ENCODE measurements at regions not wholly inside any gene's neighbourhood (a gene's known extent, or its start where the extent isn't known, plus 50 kb on each side); places are given as distances from the start of the nearest gene placed in this dataset.

GRCh38 chr9:13735181-13735580 is 455.7 kb upstream of the MPDZ start:
- DNase-seq (no peak), ATAC-seq (ENCODE audit: low read depth) (no peak)
- Mint-ChIP-seq H3K4me1 (no peaks in the 10 kb centered on the region), H3K9me3 (peaks cover 3% of the 10 kb centered on the region), H3K36me3 (ENCODE audit: low read depth) (no peaks in the 10 kb centered on the region), H3K27ac (no peak overlapping the region), H3K27me3 (no peaks in the 10 kb centered on the region), H3K4me3 (no peak overlapping the region)
- POLR2A ChIA-PET, result no interaction called here
- intact Hi-C loops (cut with micrococcal nuclease), result no loop called here
- TF ChIP-seq, protein P1, sequence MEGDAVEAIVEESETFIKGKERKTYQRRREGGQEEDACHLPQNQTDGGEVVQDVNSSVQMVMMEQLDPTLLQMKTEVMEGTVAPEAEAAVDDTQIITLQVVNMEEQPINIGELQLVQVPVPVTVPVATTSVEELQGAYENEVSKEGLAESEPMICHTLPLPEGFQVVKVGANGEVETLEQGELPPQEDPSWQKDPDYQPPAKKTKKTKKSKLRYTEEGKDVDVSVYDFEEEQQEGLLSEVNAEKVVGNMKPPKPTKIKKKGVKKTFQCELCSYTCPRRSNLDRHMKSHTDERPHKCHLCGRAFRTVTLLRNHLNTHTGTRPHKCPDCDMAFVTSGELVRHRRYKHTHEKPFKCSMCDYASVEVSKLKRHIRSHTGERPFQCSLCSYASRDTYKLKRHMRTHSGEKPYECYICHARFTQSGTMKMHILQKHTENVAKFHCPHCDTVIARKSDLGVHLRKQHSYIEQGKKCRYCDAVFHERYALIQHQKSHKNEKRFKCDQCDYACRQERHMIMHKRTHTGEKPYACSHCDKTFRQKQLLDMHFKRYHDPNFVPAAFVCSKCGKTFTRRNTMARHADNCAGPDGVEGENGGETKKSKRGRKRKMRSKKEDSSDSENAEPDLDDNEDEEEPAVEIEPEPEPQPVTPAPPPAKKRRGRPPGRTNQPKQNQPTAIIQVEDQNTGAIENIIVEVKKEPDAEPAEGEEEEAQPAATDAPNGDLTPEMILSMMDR (IDR thresholded peaks at IDR 0.05), result no peak
- CTCF ChIA-PET, result no interaction called here

- Mint-ChIP-seq H3K9me3 (peaks cover 3% of the 10 kb centered on the region), H3K27me3 (no peaks in the 10 kb centered on the region), H3K4me1 (no peaks in the 10 kb centered on the region), H3K4me3 (no peak overlapping the region), H3K36me3 (ENCODE audit: low read depth) (no peaks in the 10 kb centered on the region), H3K27ac (no peak overlapping the region)
- POLR2A ChIA-PET, result no interaction called here
- no peak for DNase-seq
- intact Hi-C loops (cut with micrococcal nuclease), result no loop called here
- TF ChIP-seq, protein P1 (IDR thresholded peaks at IDR 0.05), result no peak
- ATAC-seq (ENCODE audit: low read depth), result no peak
- CTCF ChIA-PET, result no interaction called here
Measured at GRCh38 chr9:13734601-13735000, 455.1 kb upstream of the MPDZ start.

- DNase-seq, result no peak
- no peaks in the 10 kb centered on the region for H3K4me1 Mint-ChIP-seq
- H3K4me3 Mint-ChIP-seq, result no peak overlapping the region
- POLR2A ChIA-PET, result no interaction called here
- intact Hi-C loops (cut with micrococcal nuclease), result no loop called here
- H3K27me3 Mint-ChIP-seq, result no peaks in the 10 kb centered on the region
- ATAC-seq (ENCODE audit: low read depth), result no peak
- H3K9me3 Mint-ChIP-seq, result peaks cover 3% of the 10 kb centered on the region
- CTCF ChIA-PET, result no interaction called here
- H3K36me3 Mint-ChIP-seq (ENCODE audit: low read depth), result no peaks in the 10 kb centered on the region
- H3K27ac Mint-ChIP-seq, result no peak overlapping the region
- TF ChIP-seq, protein P1 (IDR thresholded peaks at IDR 0.05), result no peak
Measured at GRCh38 chr9:13732290-13732689, 452.8 kb upstream of the MPDZ start.

DNA sequence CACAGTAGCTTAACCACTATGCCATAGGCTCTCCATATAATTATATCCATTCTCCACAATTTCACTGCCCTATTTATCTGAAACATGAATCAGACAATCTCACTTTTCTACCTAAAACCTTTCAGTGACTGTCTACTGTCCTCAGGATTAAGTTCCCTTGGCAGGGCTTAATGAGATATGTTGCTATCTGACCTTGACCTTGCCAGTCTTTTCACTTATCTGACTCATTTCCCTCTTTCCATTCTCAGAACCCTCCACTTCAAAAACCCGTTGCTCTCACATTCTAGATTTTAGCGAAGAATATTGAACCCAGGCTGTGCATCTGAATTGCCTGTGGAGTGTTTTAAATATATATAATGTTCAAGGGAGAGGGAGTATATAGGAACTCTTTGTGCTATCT is 452.1 kb upstream of the MPDZ start:
- H3K4me1 Mint-ChIP-seq, result no peaks in the 10 kb centered on the region
- H3K36me3 Mint-ChIP-seq (ENCODE audit: low read depth), result no peaks in the 10 kb centered on the region
- intact Hi-C loops (cut with micrococcal nuclease), result no loop called here
- ChIA-PET POLR2A (no interaction called here), CTCF (no interaction called here)
- ATAC-seq (ENCODE audit: low read depth) (no peak), DNase-seq (no peak)
- H3K4me3 Mint-ChIP-seq, result no peak overlapping the region
- TF ChIP-seq, protein P1 (IDR thresholded peaks at IDR 0.05), result no peak
- H3K27me3 Mint-ChIP-seq, result no peaks in the 10 kb centered on the region
- peaks cover 3% of the 10 kb centered on the region for H3K9me3 Mint-ChIP-seq
- H3K27ac Mint-ChIP-seq, result no peak overlapping the region

- H3K4me1 Mint-ChIP-seq, result no peaks in the 10 kb centered on the region
- H3K9me3 Mint-ChIP-seq, result peaks cover 6% of the 10 kb centered on the region
- H3K36me3 Mint-ChIP-seq (ENCODE audit: low read depth), result no peaks in the 10 kb centered on the region
- H3K27ac Mint-ChIP-seq, result no peak overlapping the region
- ATAC-seq (ENCODE audit: low read depth) (no peak), DNase-seq (no peak)
- intact Hi-C loops (cut with micrococcal nuclease), result no loop called here
- ChIA-PET CTCF (no interaction called here), POLR2A (no interaction called here)
- no peaks in the 10 kb centered on the region for H3K27me3 Mint-ChIP-seq
- TF ChIP-seq, protein P1 (IDR thresholded peaks at IDR 0.05), result no peak
- no peak overlapping the region for H3K4me3 Mint-ChIP-seq
Measured at GRCh38 chr9:13729955-13730354, 450.5 kb upstream of the MPDZ start.
